ENCODE measurements at regions not wholly inside any gene's neighbourhood (a gene's known extent, or its start where the extent isn't known, plus 50 kb on each side); places are given as distances from the start of the nearest gene placed in this dataset.

DNA sequence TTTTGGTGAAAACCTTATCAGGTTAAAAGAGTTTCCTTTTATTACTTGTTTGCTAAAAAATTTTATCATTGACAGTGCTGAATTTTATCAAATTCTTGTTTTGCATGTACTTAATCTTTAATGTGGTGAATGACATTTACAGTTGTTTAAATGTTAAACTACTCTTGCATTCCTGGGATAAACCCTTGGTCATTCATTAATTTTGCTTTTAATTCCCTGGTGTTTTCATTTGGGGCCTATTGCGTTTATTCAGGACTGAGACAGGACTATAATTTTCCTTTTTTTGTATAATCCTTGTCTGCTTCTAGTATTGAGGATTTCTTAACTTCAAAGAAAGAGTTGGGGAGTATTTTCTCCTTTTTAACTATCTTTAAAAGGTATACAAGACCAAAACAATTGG, 98.7 kb upstream of the TLL1 start:
- TF ChIP-seq, protein P1, sequence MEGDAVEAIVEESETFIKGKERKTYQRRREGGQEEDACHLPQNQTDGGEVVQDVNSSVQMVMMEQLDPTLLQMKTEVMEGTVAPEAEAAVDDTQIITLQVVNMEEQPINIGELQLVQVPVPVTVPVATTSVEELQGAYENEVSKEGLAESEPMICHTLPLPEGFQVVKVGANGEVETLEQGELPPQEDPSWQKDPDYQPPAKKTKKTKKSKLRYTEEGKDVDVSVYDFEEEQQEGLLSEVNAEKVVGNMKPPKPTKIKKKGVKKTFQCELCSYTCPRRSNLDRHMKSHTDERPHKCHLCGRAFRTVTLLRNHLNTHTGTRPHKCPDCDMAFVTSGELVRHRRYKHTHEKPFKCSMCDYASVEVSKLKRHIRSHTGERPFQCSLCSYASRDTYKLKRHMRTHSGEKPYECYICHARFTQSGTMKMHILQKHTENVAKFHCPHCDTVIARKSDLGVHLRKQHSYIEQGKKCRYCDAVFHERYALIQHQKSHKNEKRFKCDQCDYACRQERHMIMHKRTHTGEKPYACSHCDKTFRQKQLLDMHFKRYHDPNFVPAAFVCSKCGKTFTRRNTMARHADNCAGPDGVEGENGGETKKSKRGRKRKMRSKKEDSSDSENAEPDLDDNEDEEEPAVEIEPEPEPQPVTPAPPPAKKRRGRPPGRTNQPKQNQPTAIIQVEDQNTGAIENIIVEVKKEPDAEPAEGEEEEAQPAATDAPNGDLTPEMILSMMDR (optimal IDR thresholded peaks at IDR 0.05 in 1 of 3, IDR thresholded peaks at IDR 0.05 in 1 of 3, conservative IDR thresholded peaks at IDR 0.05 in 1 of 3; ENCODE audit: extremely low read depth in 1 of 3, insufficient read depth in 2 of 3, low read length in 3 of 3), result no peak
- no peak for TF ChIP-seq EZH2 (IDR thresholded peaks at IDR 0.05; ENCODE audit: low read length)
